MM.1S (cell line): ENCODE measurements at regions not wholly inside any gene's neighbourhood (a gene's known extent, or its start where the extent isn't known, plus 50 kb on each side); places are given as distances from the start of the nearest gene placed in this dataset.

Experiments
- DNase-seq: peaks from one replicate; pipeline ENCODE4 v3.0.0-alpha.2; 2015
- H2AFZ ChIP-seq: fragments of 300-600 bp; sonication (generic); 2 replicates; pipeline ENCODE4 v1.6.0; 2016; ENCODE audit warnings: antibody characterized with exemption, low read length
- H3F3A ChIP-seq: fragments of 300-600 bp; sonication (generic); 2 replicates; pipeline ENCODE4 v1.6.1; 2016; ENCODE audit warnings: mild to moderate bottlenecking, antibody characterized with exemption, low read length, moderate library complexity, mixed read lengths; ENCODE audit not compliant: insufficient read depth
- H3K27ac ChIP-seq: fragments of 300-600 bp; sonication (generic); 2 replicates; pipeline ENCODE4 v1.5.1; 2016; ENCODE audit warnings: mild to moderate bottlenecking, low read length
- H3K27me3 ChIP-seq: fragments of 300-600 bp; sonication (generic); replicated peaks from 2 replicates; pipeline ENCODE4 v1.6.0; 2016; ENCODE audit warnings: low read length; ENCODE audit not compliant: insufficient read depth
- H3K36me3 ChIP-seq: fragments of 300-600 bp; sonication (generic); replicated peaks from 2 replicates; pipeline ENCODE4 v1.6.1; 2016; ENCODE audit warnings: mild to moderate bottlenecking, low read length, mixed read lengths; ENCODE audit not compliant: insufficient read depth
- H3K4me1 ChIP-seq: fragments of 300-600 bp; sonication (generic); 2 replicates; pipeline ENCODE4 v1.6.1; 2016; ENCODE audit warnings: low read length, mixed read lengths
- H3K4me2 ChIP-seq: fragments of 300-600 bp; sonication (generic); 2 replicates; pipeline ENCODE4 v1.6.0; 2016; ENCODE audit warnings: low read depth, low read length
- H3K4me3 ChIP-seq: fragments of 300-600 bp; sonication (generic); 2 replicates; pipeline ENCODE4 v1.5.1; 2016; ENCODE audit warnings: low read length, mixed read lengths
- H3K79me2 ChIP-seq: fragments of 300-600 bp; sonication (generic); 2 replicates; pipeline ENCODE4 v1.6.1; 2016; ENCODE audit warnings: mixed run types, low read length, mixed read lengths
- H3K9ac ChIP-seq: fragments of 300-600 bp; sonication (generic); 2 replicates; pipeline ENCODE4 v1.6.1; 2016; ENCODE audit warnings: low read length, mixed read lengths
- H3K9me2 ChIP-seq: fragments of 300-600 bp; sonication (generic); replicated peaks from 2 replicates; pipeline ENCODE4 v1.6.1; 2016; ENCODE audit warnings: mild to moderate bottlenecking, low read length, mixed read lengths; ENCODE audit not compliant: insufficient read depth
- H3K9me3 ChIP-seq: fragments of 300-600 bp; sonication (generic); replicated peaks from 2 replicates; pipeline ENCODE4 v1.6.1; 2016; ENCODE audit warnings: mild to moderate bottlenecking, low read length, mixed read lengths; ENCODE audit not compliant: insufficient read depth
- H4K20me1 ChIP-seq: fragments of 300-600 bp; sonication (generic); 2 replicates; pipeline ENCODE4 v1.6.1; 2016; ENCODE audit warnings: mild to moderate bottlenecking, low read length, moderate library complexity, mixed read lengths; ENCODE audit not compliant: insufficient read depth
- EZH2 ChIP-seq: fragments of 300-600 bp; sonication (generic); optimal IDR thresholded peaks from 2 replicates; pipeline ENCODE3; 2017; ENCODE audit warnings: low read depth, mild to moderate bottlenecking, antibody characterized with exemption, low read length, mixed read lengths
- EZH2phosphoT487 ChIP-seq: fragments of 300-600 bp; sonication (generic); IDR thresholded peaks from 2 replicates; pipeline ENCODE4 v1.6.1; 2018; ENCODE audit warnings: antibody characterized with exemption, low read length
- TF ChIP-seq, protein P1 (sequence below): fragments of 300-600 bp; sonication (generic); IDR thresholded peaks from 2 replicates; pipeline ENCODE4 v1.5.1; 2016; ENCODE audit warnings: antibody characterized with exemption, low read length, mixed read lengths

DNA sequence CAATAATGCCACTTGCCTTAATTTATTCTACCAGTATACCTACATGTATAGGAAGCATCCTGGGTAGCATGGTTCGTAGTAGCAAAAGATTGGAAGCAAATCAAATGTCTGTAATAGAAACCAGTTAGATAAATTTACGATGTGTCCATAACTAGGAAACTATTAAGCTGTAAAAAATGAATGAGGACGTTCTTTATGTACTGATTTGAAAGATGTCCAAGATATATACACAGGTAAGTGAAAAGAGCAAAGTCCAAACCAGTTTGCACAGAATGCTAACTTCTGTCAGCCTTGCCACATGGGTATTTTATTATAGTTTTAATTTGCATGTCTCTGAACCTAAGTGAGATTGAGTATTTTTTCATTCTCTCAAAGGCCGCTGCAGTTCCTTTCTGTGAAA is 251.8 kb upstream of the IRF2BP2 start:
- Histone ChIP-seq H3K9ac (no peak overlapping the region), H3K79me2 (no peaks in the 10 kb centered on the region), H3K4me1 (no peaks in the 10 kb centered on the region), H3K9me2 (no peaks in the 10 kb centered on the region), H2AFZ (no peak overlapping the region), H3K4me2 (no peak overlapping the region), H4K20me1 (no peaks in the 10 kb centered on the region), H3K36me3 (no peaks in the 10 kb centered on the region), H3K4me3 (no peak overlapping the region), H3K27ac (no peak overlapping the region), H3K9me3 (no peaks in the 10 kb centered on the region), H3K27me3 (no peaks in the 10 kb centered on the region), H3F3A (no peaks in the 10 kb centered on the region)
- TF ChIP-seq EZH2phosphoT487, result no peak
- TF ChIP-seq, protein P1, sequence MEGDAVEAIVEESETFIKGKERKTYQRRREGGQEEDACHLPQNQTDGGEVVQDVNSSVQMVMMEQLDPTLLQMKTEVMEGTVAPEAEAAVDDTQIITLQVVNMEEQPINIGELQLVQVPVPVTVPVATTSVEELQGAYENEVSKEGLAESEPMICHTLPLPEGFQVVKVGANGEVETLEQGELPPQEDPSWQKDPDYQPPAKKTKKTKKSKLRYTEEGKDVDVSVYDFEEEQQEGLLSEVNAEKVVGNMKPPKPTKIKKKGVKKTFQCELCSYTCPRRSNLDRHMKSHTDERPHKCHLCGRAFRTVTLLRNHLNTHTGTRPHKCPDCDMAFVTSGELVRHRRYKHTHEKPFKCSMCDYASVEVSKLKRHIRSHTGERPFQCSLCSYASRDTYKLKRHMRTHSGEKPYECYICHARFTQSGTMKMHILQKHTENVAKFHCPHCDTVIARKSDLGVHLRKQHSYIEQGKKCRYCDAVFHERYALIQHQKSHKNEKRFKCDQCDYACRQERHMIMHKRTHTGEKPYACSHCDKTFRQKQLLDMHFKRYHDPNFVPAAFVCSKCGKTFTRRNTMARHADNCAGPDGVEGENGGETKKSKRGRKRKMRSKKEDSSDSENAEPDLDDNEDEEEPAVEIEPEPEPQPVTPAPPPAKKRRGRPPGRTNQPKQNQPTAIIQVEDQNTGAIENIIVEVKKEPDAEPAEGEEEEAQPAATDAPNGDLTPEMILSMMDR, result no peak
- TF ChIP-seq EZH2, result no peak
- DNase-seq, result no peak

DNA sequence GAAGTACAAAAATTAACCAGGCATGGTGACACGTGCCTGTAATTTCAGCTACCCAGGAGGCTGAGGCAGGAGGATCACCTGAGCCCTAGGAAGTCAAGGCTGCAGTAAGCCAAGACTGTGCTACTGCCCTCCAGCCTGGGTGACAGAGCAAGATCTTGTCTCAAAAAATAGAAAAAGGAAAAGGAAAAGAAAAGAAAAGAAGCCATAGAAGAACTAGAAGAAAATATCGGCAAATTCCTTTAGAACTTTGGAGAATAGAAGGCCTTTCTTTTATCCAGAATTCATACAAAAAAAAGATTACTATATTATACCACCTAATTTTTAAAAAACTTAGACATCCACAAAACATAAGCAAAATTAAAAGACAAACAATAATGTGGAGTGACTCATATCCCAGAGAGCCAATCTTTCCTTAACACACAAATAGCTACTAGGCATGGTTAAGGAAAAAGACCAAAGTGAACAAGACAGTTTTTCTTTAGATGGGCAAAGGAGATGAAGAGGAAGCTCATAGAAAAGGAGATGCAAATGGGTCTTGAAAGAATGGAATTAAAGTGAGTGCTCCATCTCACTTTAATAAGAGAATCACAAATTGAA is 251.1 kb upstream of the IRF2BP2 start:
- no peaks in the 10 kb centered on the region for H3K27me3 ChIP-seq
- H3K27ac ChIP-seq, result no peak overlapping the region
- H3K4me3 ChIP-seq, result no peak overlapping the region
- no peak for DNase-seq
- H4K20me1 ChIP-seq, result no peaks in the 10 kb centered on the region
- no peaks in the 10 kb centered on the region for H3F3A ChIP-seq
- TF ChIP-seq, protein P1, result no peak
- no peak for TF ChIP-seq EZH2
- no peak for TF ChIP-seq EZH2phosphoT487
- no peaks in the 10 kb centered on the region for H3K36me3 ChIP-seq
- no peak overlapping the region for H3K4me2 ChIP-seq
- H3K79me2 ChIP-seq, result no peaks in the 10 kb centered on the region
- no peak overlapping the region for H3K9ac ChIP-seq
- H3K4me1 ChIP-seq, result no peaks in the 10 kb centered on the region
- H3K9me3 ChIP-seq, result no peaks in the 10 kb centered on the region
- H2AFZ ChIP-seq, result no peak overlapping the region
- no peaks in the 10 kb centered on the region for H3K9me2 ChIP-seq

- no peaks in the 10 kb centered on the region for H3K79me2 ChIP-seq
- no peaks in the 10 kb centered on the region for H3K27me3 ChIP-seq
- H3K36me3 ChIP-seq, result no peaks in the 10 kb centered on the region
- H4K20me1 ChIP-seq, result no peaks in the 10 kb centered on the region
- no peaks in the 10 kb centered on the region for H3K9me2 ChIP-seq
- no peaks in the 10 kb centered on the region for H3F3A ChIP-seq
- no peak overlapping the region for H2AFZ ChIP-seq
- TF ChIP-seq, protein P1, result no peak
- TF ChIP-seq EZH2 (no peak), EZH2phosphoT487 (no peak)
- H3K9me3 ChIP-seq, result no peaks in the 10 kb centered on the region
- H3K4me1 ChIP-seq, result no peaks in the 10 kb centered on the region
- no peak overlapping the region for H3K4me3 ChIP-seq
- H3K9ac ChIP-seq, result no peak overlapping the region
- no peak overlapping the region for H3K4me2 ChIP-seq
- DNase-seq, result no peak
- no peak overlapping the region for H3K27ac ChIP-seq
Measured at GRCh38 chr1:234858722-234859121, 248.7 kb upstream of the IRF2BP2 start.
